ENCODE measurements at regions not wholly inside any gene's neighbourhood (a gene's known extent, or its start where the extent isn't known, plus 50 kb on each side); places are given as distances from the start of the nearest gene placed in this dataset.

GRCh38 chr7:110373416-110373815 lies 717.5 kb upstream of the LRRN3 start:
- H3K9me1 ChIP-seq (ENCODE audit: insufficient read depth, low read length): 0 out of 2 replicates have a peak, but pooled peaks cover 3% of the 10 kb centered on the region
- no peaks in the 10 kb centered on the region for H3K27me3 ChIP-seq (ENCODE audit: control insufficient read depth, insufficient read depth, low read length)
- peak overlapping the region; percentile 84 for H3K4me2 ChIP-seq (ENCODE audit: low read depth, low read length)
- TF ChIP-seq, protein P1, sequence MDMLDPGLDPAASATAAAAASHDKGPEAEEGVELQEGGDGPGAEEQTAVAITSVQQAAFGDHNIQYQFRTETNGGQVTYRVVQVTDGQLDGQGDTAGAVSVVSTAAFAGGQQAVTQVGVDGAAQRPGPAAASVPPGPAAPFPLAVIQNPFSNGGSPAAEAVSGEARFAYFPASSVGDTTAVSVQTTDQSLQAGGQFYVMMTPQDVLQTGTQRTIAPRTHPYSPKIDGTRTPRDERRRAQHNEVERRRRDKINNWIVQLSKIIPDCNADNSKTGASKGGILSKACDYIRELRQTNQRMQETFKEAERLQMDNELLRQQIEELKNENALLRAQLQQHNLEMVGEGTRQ (IDR thresholded peaks at IDR 0.05; ENCODE audit: low read depth, low read length): no peak
- TF ChIP-seq POLR2A (IDR thresholded peaks at IDR 0.05; ENCODE audit: low read depth, low read length) (no peak), MXI1 (IDR thresholded peaks at IDR 0.05; ENCODE audit: borderline replicate concordance, low read depth, low read length) (no peak), RFX5 (IDR thresholded peaks at IDR 0.05; ENCODE audit: low read depth, low read length) (no peak), NFE2L2 (IDR thresholded peaks at IDR 0.05; ENCODE audit: low read depth, low read length) (no peak)
- H3K36me3 ChIP-seq (ENCODE audit: control insufficient read depth, insufficient read depth, low read length): no peaks in the 10 kb centered on the region
- peak overlapping the region; percentile 50 for H2BK120ac ChIP-seq (ENCODE audit: low read depth, low read length)
- H2BK5ac ChIP-seq (ENCODE audit: low read depth, low read length, poor library complexity, severe bottlenecking): peak overlapping the region; percentile 65
- no TSS peak for BruUV-seq (replicated peaks)
- intact Hi-C loops (cut with micrococcal nuclease): no loop called here
- peak overlapping the region in 1 of 2 experiments; percentile 58; a peak in 2 of 4 replicates for H4K8ac ChIP-seq (ENCODE audit: low read depth in 2 of 2, low read length in 2 of 2)
- dilution Hi-C loops (cut with HindIII; ENCODE audit: low sequenced_read_pairs, unreplicated experiment): no loop called here
- WGBS, 2 experiments (ENCODE audit: extremely low coverage in 2 of 2, insufficient read length in 1 of 2): no CpG with 5 or more reads among the region's 1 CpG
- no peak overlapping the region for H2BK15ac ChIP-seq (ENCODE audit: low read depth, low read length)
- peak overlapping the region; percentile 47 for H3K14ac ChIP-seq (replicated peaks; ENCODE audit: low read depth, low read length)
- CTCF ChIA-PET: interaction anchor here (1.0 to 1.2 kb wide), 2 partner anchors 16 to 440 kb away, joined by 4 read pairs; no protein-coding TSS in a partner anchor
- H2AFZ ChIP-seq (replicated peaks; ENCODE audit: low read length, poor library complexity): no peak overlapping the region
- no peak for DNase-seq
- H3K79me1 ChIP-seq (ENCODE audit: low read depth in 1 of 2, low read length in 2 of 2): no peaks in the 10 kb centered on the region
- H3K27ac ChIP-seq (ENCODE audit: insufficient read depth, low read length): peak overlapping the region; percentile 17; the same call in 1 of the 2 replicates
- H3K4ac ChIP-seq (ENCODE audit: low read depth, low read length): peak overlapping the region; percentile 62; the same call in 1 of the 2 replicates
- H3K18ac ChIP-seq (ENCODE audit: low read depth, low read length): peak overlapping the region; percentile 90; the same call in 1 of the 2 replicates
- H2AK5ac ChIP-seq (ENCODE audit: low read depth, low read length): no peak overlapping the region; the same call in 1 of the 2 replicates
- peak overlapping the region; percentile 75 for H3K23ac ChIP-seq (ENCODE audit: low read depth, low read length)
- POLR2A ChIA-PET (ENCODE audit: unreplicated experiment): no interaction called here
- H3K9me3 ChIP-seq (ENCODE audit: control insufficient read depth, insufficient read depth, low read length): no peaks in the 10 kb centered on the region
- H3K9ac ChIP-seq (ENCODE audit: low read depth, low read length): no peak overlapping the region
- in situ Hi-C loops (cut with MboI; ENCODE audit: low sequenced_read_pairs): no loop called here
- no peak overlapping the region for H2AK9ac ChIP-seq (replicated peaks; ENCODE audit: low read depth, low read length, poor library complexity)
- peaks cover 11% of the 10 kb centered on the region for H3K4me1 ChIP-seq (ENCODE audit: control insufficient read depth, insufficient read depth, low read length)
- H3K4me3 ChIP-seq (ENCODE audit: insufficient read depth, low read depth, low read length): no peak overlapping the region
- peak; percentile 53 for ATAC-seq (ENCODE audit: low read depth)
- H4K91ac ChIP-seq (ENCODE audit: insufficient read depth, low read depth, low read length): peak overlapping the region; percentile 75; the same call in 1 of the 2 replicates
- H2BK20ac ChIP-seq (ENCODE audit: low read depth, low read length): peak overlapping the region; percentile 80
- H4K5ac ChIP-seq (ENCODE audit: low read depth, low read length): peak overlapping the region; percentile 87; the same call in 1 of the 2 replicates
- H4K20me1 ChIP-seq (ENCODE audit: insufficient read depth, low read length): no peaks in the 10 kb centered on the region
- peak overlapping the region; percentile 4; the same call in 1 of the 2 replicates for H3K56ac ChIP-seq (ENCODE audit: extremely low read depth, insufficient read depth, low read length)
